Fibroblast of pulmonary artery (primary cell): ENCODE measurements at regions not wholly inside any gene's neighbourhood (a gene's known extent, or its start where the extent isn't known, plus 50 kb on each side); places are given as distances from the start of the nearest gene placed in this dataset.
A peak's percentile ranks its signal among the peaks of the same experiment; 100 is the strongest.

Source experiments
- DNase-seq: peaks from one replicate; pipeline ENCODE4 v3.0.0-alpha.2; 2010; ENCODE audit warnings: low read depth
- H3K4me3 ChIP-seq: replicated peaks from 2 replicates; pipeline ENCODE4 v1.5.1; 2011; ENCODE audit warnings: low read depth, mild to moderate bottlenecking, control low read depth, low read length, moderate library complexity
- CTCF ChIP-seq: IDR thresholded peaks from 2 replicates; pipeline ENCODE4 v1.5.1; 2011; ENCODE audit warnings: mild to moderate bottlenecking, control low read depth, low read length, inconsistent platforms; ENCODE audit errors: missing control alignments

DNA sequence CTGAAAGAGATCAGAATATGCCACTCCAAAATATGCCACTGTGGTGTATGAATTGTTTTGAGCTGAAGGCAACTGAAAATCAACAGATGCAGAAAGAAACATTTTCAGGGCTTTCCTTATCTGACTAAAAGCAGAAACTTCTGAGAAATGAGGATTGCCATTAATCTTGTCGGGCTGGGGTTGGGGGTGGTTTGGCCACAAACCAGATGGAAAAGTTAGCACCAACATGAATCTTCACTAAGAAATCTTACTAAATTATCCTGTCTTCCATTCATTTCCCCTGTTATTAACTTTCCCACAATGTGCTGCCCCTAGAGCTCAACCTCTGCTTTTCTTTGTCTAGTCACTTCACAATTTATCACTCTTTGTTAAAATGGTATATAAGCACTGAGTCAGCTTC is 229.9 kb upstream of the GADL1 start:
- no peak for TF ChIP-seq CTCF
- no peak overlapping the region for H3K4me3 ChIP-seq
- peak; percentile 24 for DNase-seq

- TF ChIP-seq CTCF, result no peak
- DNase-seq, result no peak
- no peak overlapping the region for H3K4me3 ChIP-seq
These were observed 231.1 kb upstream of the GADL1 start for GRCh38 chr3:31125413-31126020.

DNA sequence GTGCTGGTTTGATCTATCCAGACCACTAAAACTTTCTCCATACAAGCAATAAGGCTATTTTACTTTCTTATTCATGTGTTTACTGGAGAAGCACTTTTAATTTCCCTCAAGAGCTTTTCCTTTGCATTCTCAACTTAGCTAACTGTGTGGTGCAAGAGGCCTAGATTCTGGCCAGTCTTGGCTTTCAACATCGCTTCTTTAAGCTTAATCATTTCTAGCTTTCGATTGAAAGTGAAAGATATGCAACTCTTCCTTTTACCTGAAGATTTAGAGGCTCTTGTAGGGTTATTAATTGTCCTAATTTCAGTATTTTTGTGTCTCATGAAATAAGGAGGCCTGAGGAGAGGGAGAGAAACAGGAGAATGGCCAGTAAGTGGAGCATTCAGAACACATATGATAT is 234.8 kb upstream of the GADL1 start:
- DNase-seq, result no peak
- no peak overlapping the region for H3K4me3 ChIP-seq
- TF ChIP-seq CTCF, result no peak

DNA sequence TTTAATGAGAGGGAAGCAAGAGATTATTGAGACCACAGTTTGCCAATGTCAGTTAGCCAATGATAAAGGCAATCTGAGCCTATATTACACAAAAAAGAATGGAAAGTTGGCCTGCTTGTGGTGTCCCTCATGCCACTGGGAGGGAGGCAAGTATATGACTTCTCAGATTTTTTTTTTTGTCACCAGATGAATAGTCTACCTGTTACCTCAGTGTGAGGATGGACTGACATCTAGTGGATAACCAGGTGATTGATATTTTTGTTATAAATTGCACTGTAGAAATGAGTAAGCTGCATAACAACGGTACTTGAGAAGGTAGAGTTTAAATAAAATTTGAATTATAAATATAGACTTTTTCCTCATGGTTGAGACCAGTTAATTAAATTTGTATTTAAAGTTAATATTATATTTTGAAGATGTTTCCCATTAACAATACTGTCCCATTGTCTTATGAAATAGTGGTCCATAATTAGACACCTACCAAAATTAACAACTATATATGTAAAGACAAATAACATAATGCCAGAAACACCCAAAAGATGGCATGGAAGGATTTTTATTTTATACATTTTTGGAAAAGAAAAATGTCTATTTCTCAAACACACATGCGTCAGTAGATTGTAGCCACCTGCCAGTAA is 237.8 kb upstream of the GADL1 start:
- peak; percentile 59 for TF ChIP-seq CTCF
- peak; percentile 76 for DNase-seq
- no peak overlapping the region for H3K4me3 ChIP-seq

GRCh38 chr3:31133541-31133940 is 239.1 kb upstream of the GADL1 start:
- no peak overlapping the region for H3K4me3 ChIP-seq
- TF ChIP-seq CTCF, result no peak
- DNase-seq, result no peak

DNA sequence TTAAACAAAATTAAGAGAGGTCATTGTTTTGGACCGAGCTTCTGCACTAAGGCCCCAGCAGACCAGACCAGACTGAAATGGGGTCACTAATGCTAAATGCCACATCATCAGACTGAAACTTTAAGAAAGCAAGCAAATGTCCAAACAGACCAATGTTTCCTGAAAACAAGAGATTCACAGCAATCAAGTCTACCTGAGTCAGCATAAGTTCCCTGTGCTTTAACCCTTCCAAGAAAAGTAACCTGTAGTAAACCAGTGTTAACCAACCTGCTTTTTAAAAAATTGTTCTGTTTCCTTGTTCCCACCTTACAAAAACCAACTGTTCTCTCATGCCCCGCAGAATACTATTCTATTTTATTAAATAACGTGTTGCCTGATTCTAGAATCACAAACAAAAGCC is 241.1 kb upstream of the GADL1 start:
- no peak overlapping the region for H3K4me3 ChIP-seq
- no peak for DNase-seq
- no peak for TF ChIP-seq CTCF
